ENCODE measurements at regions not wholly inside any gene's neighbourhood (a gene's known extent, or its start where the extent isn't known, plus 50 kb on each side); places are given as distances from the start of the nearest gene placed in this dataset.

- TF ChIP-seq CTCF (IDR thresholded peaks at IDR 0.05) (no peak), POLR2A (IDR thresholded peaks at IDR 0.05) (no peak)
These were observed 1093.7 kb upstream of the ACO1 start for GRCh38 chr9:31290731-31291130.

All from prostate gland (tissue), 2 donors.